Activated CD4-positive, alpha-beta T cell treated with anti-CD3 and anti-CD28 coated beads for 36 hours (primary cell): ENCODE measurements at regions not wholly inside any gene's neighbourhood (a gene's known extent, or its start where the extent isn't known, plus 50 kb on each side); places are given as distances from the start of the nearest gene placed in this dataset.
A peak's percentile ranks its signal among the peaks of the same experiment; 100 is the strongest.

Experiments
- ATAC-seq: fragments of 200-7000 bp; cut with Tn5 transposase; one replicate; pipeline ENCODE4 v1.10.0; 2021; ENCODE audit warnings: mild to moderate bottlenecking, moderate library complexity
- CTCF ChIA-PET: fragments of 350-600 bp; sonication (Branson Sonifier 250); formaldehyde crosslinking; loops from one replicate; lab custom pipeline; 2021; ENCODE audit warnings: antibody characterized with exemption; lab: Charles Lee
- POLR2A ChIA-PET: fragments of 350-600 bp; sonication (Branson Sonifier 250); formaldehyde crosslinking; loops from one replicate; lab custom pipeline; 2021; ENCODE audit warnings: antibody characterized with exemption, inconsistent platforms; lab: Charles Lee
- DNase-seq: peaks from one replicate; pipeline ENCODE4 v3.0.0-alpha.2; 2020
- H3K27ac Mint-ChIP-seq: one replicate; pipeline ENCODE4 v1.8.0; 2021; ENCODE audit warnings: mixed read lengths
- H3K27me3 Mint-ChIP-seq: one replicate; pipeline ENCODE4 v1.8.0; 2021; ENCODE audit warnings: mixed read lengths
- H3K36me3 Mint-ChIP-seq: one replicate; pipeline ENCODE4 v1.8.0; 2021; ENCODE audit warnings: low read depth, mixed read lengths
- H3K4me1 Mint-ChIP-seq: one replicate; pipeline ENCODE4 v1.8.0; 2021; ENCODE audit warnings: mixed read lengths
- H3K4me3 Mint-ChIP-seq: one replicate; pipeline ENCODE4 v1.8.0; 2021; ENCODE audit warnings: mild to moderate bottlenecking, moderate library complexity, mixed read lengths
- H3K9me3 Mint-ChIP-seq: one replicate; pipeline ENCODE4 v1.8.0; 2021; ENCODE audit warnings: low read depth, mixed read lengths
- intact Hi-C, 2 experiments: fragments of 100-400 bp; cut with DNase I in 1 of 2; cut with micrococcal nuclease in 1 of 2; formaldehyde crosslinking; loops; one replicate each; pipeline versions ENCODE4 v1.14.2 to v1.15.1; 2022 to 2024; cut with DNase I, micrococcal nuclease

DNA sequence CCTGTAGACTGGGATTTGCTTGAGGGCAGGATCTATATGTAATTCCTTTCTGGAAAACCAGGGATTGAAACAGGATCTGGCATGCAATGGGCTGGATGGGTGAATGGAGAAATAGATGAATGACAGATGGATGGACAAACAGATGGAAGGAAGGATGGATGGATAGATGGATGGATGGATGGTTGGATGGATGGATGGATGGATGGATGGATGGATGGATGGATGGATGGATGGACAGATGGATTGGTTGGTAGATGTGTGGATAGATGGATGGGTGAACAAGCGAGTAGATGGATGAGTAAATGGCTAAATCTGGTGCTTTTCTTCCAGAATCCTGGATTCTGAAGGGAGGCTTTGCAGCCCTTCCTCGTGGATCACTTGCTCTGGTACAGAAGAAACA lies 162.5 kb upstream of the SMIM23 start:
- Mint-ChIP-seq H3K27me3 (peaks cover 5% of the 10 kb centered on the region), H3K36me3 (no peaks in the 10 kb centered on the region), H3K4me3 (no peak overlapping the region), H3K27ac (no peak overlapping the region), H3K4me1 (no peaks in the 10 kb centered on the region), H3K9me3 (no peaks in the 10 kb centered on the region)
- POLR2A ChIA-PET: no interaction called here
- DNase-seq (no peak), ATAC-seq (no peak)
- intact Hi-C loops: no loop called here
- CTCF ChIA-PET: no interaction called here

- no peaks in the 10 kb centered on the region for H3K36me3 Mint-ChIP-seq
- DNase-seq (no peak), ATAC-seq (no peak)
- intact Hi-C loops: no loop called here
- H3K27ac Mint-ChIP-seq: no peak overlapping the region
- CTCF ChIA-PET: no interaction called here
- no peaks in the 10 kb centered on the region for H3K4me1 Mint-ChIP-seq
- POLR2A ChIA-PET: no interaction called here
- H3K27me3 Mint-ChIP-seq: peaks cover 10% of the 10 kb centered on the region
- H3K4me3 Mint-ChIP-seq: no peak overlapping the region
- no peaks in the 10 kb centered on the region for H3K9me3 Mint-ChIP-seq
Measured at GRCh38 chr5:171623551-171624097, 162.0 kb upstream of the SMIM23 start.

DNA sequence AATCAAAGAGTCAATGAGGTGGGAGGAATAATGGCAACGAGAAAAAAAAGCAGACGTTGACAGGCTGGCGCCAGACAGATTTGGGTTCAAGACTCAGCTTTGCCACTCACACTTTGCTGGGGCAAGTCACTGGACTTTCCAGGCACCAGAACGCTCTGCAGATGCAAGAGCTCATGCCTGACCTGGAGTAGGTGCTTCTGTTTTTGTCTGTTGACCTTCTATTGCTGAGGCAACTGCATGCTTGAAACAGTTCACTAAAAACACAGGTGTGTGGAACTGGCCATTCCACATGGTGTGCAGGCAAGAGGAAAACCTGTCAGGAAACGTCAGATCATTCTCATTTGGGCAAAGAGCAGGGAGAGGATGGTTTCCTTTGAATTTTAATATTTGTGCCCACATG lies 161.2 kb upstream of the SMIM23 start:
- H3K27ac Mint-ChIP-seq: no peak overlapping the region
- DNase-seq: no peak

GRCh38 chr5:171625646-171626045 lies 160.0 kb upstream of the SMIM23 start:
- ChIA-PET POLR2A (no interaction called here), CTCF (interaction anchor here (0.5 to 0.6 kb wide), 2 partner anchors 12 to 968 kb away, joined by 3 read pairs; no protein-coding TSS in a partner anchor)

More for the DNA sequence above, 161.2 kb upstream of the SMIM23 start:
- Mint-ChIP-seq H3K9me3 (no peaks in the 10 kb centered on the region), H3K36me3 (no peaks in the 10 kb centered on the region), H3K4me1 (no peaks in the 10 kb centered on the region), H3K4me3 (no peak overlapping the region), H3K27me3 (peaks cover 14% of the 10 kb centered on the region)
- no peak for ATAC-seq
- ChIA-PET POLR2A (no interaction called here), CTCF (no interaction called here)
- intact Hi-C loops: no loop called here

GRCh38 chr5:171627936-171628632 lies 157.5 kb upstream of the SMIM23 start:
- POLR2A ChIA-PET: interaction anchor here (0.5 kb wide), 1 partner anchor 161 kb away, joined by 3 read pairs; no protein-coding TSS in a partner anchor
- H3K36me3 Mint-ChIP-seq: no peaks in the 10 kb centered on the region
- no peaks in the 10 kb centered on the region for H3K4me1 Mint-ChIP-seq
- peaks cover 21% of the 10 kb centered on the region for H3K27me3 Mint-ChIP-seq
- H3K4me3 Mint-ChIP-seq: no peak overlapping the region
- intact Hi-C loops: no loop called here
- no peak for DNase-seq
- no peaks in the 10 kb centered on the region for H3K9me3 Mint-ChIP-seq
- no peak overlapping the region for H3K27ac Mint-ChIP-seq
- CTCF ChIA-PET: interaction anchor here (0.7 kb wide), 2 partner anchors 83 to 1715 kb away, joined by 3 read pairs; no protein-coding TSS in a partner anchor
- no peak for ATAC-seq

More at GRCh38 chr5:171625646-171626045, 160.0 kb upstream of the SMIM23 start:
- Mint-ChIP-seq H3K27ac (no peak overlapping the region), H3K4me1 (no peaks in the 10 kb centered on the region), H3K27me3 (peaks cover 15% of the 10 kb centered on the region), H3K36me3 (no peaks in the 10 kb centered on the region), H3K4me3 (no peak overlapping the region), H3K9me3 (no peaks in the 10 kb centered on the region)
- ATAC-seq (no peak), DNase-seq (no peak)
- intact Hi-C loops: no loop called here

GRCh38 chr5:171628633-171628974 lies 157.0 kb upstream of the SMIM23 start:
- POLR2A ChIA-PET: no interaction called here
- ATAC-seq: no peak

GRCh38 chr5:171629221-171629620 lies 156.4 kb upstream of the SMIM23 start:
- POLR2A ChIA-PET: no interaction called here
- ATAC-seq: no peak
- H3K9me3 Mint-ChIP-seq: no peaks in the 10 kb centered on the region
- no peaks in the 10 kb centered on the region for H3K36me3 Mint-ChIP-seq
- H3K27ac Mint-ChIP-seq: no peak overlapping the region
- H3K4me3 Mint-ChIP-seq: no peak overlapping the region
- DNase-seq: no peak
- intact Hi-C loops: loop anchor here in 1 of 2 experiments (1.0 kb wide), 1 partner anchor 278 kb away; no protein-coding TSS in a partner anchor
- CTCF ChIA-PET: interaction anchor here (0.6 to 1.2 kb wide), 3 partner anchors 24 to 378 kb away, joined by 3 to 4 read pairs (median 4); partner anchors contain the start of gene FBXW11
- H3K27me3 Mint-ChIP-seq: peaks cover 20% of the 10 kb centered on the region
- H3K4me1 Mint-ChIP-seq: no peaks in the 10 kb centered on the region

More at GRCh38 chr5:171628633-171628974, 157.0 kb upstream of the SMIM23 start:
- Mint-ChIP-seq H3K9me3 (no peaks in the 10 kb centered on the region), H3K27ac (no peak overlapping the region), H3K4me3 (no peak overlapping the region), H3K27me3 (peaks cover 20% of the 10 kb centered on the region), H3K36me3 (no peaks in the 10 kb centered on the region), H3K4me1 (no peaks in the 10 kb centered on the region)
- intact Hi-C loops: no loop called here
- no peak for DNase-seq
- CTCF ChIA-PET: interaction anchor here (0.7 kb wide), 2 partner anchors 84 to 1715 kb away, joined by 3 read pairs; no protein-coding TSS in a partner anchor

DNA sequence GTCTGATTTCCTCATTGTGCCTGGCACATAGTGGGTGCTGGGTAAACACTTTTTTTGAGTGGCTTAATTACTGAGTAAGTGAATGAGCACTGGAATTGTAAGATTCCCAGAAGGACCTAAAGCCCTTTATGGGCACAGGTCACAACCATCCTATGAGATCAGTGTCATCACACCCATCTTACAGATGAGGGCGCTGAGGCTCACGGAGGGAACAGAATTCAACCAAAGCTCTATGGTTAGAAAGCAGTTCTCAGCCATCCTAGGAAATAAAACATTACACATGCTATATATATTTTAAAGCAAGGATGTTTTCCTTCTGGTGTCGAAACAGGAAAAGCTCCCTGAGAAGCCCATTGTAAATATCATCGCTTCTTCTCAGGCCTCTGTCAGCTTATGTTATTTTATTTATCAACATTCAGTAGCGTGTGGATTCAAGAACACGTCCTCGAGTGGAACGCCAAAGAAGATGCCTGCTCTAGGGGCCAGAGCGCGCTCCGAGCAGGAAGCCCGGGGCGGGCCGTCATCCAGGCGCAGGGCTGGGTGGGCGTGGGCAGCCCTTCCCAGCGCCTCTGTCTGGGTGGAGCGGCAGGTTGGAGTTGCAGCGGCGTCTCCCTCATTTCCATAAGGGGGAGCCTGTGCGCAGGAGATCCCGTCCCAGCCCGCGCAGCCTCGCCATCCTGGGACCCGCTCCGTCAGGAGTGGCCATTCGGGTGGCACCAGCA lies 155.8 kb upstream of the SMIM23 start:
- peaks cover 20% of the 10 kb centered on the region for H3K27me3 Mint-ChIP-seq
- ChIA-PET POLR2A (no interaction called here), CTCF (interaction anchor here (0.6 to 1.2 kb wide), 4 partner anchors 11 to 377 kb away, joined by 3 to 4 read pairs (median 4); partner anchors contain the start of gene FBXW11)
- no peak overlapping the region for H3K27ac Mint-ChIP-seq
- H3K4me1 Mint-ChIP-seq: no peaks in the 10 kb centered on the region
- intact Hi-C loops: loop anchor here in 1 of 2 experiments (1.0 kb wide), 1 partner anchor 278 kb away; no protein-coding TSS in a partner anchor
- no peaks in the 10 kb centered on the region for H3K9me3 Mint-ChIP-seq
- H3K4me3 Mint-ChIP-seq: no peak overlapping the region
- DNase-seq (peak; percentile 32), ATAC-seq (no peak)
- H3K36me3 Mint-ChIP-seq: no peaks in the 10 kb centered on the region

- ChIA-PET CTCF (interaction anchor here (0.7 to 1.2 kb wide), 3 partner anchors 10 to 376 kb away, joined by 3 to 4 read pairs (median 3); partner anchors contain the start of gene FBXW11), POLR2A (no interaction called here)
- DNase-seq: no peak
- no peak overlapping the region for H3K4me3 Mint-ChIP-seq
- no peaks in the 10 kb centered on the region for H3K36me3 Mint-ChIP-seq
- ATAC-seq: no peak
- intact Hi-C loops: no loop called here
- peaks cover 20% of the 10 kb centered on the region for H3K27me3 Mint-ChIP-seq
- H3K9me3 Mint-ChIP-seq: no peaks in the 10 kb centered on the region
- H3K27ac Mint-ChIP-seq: no peak overlapping the region
- no peaks in the 10 kb centered on the region for H3K4me1 Mint-ChIP-seq
Measured at GRCh38 chr5:171630350-171631065, 155.1 kb upstream of the SMIM23 start.

- Mint-ChIP-seq H3K9me3 (no peaks in the 10 kb centered on the region), H3K36me3 (no peaks in the 10 kb centered on the region), H3K4me3 (no peak overlapping the region), H3K4me1 (no peaks in the 10 kb centered on the region), H3K27ac (no peak overlapping the region), H3K27me3 (peaks cover 24% of the 10 kb centered on the region)
- DNase-seq (no peak), ATAC-seq (no peak)
- intact Hi-C loops: no loop called here
- ChIA-PET POLR2A (no interaction called here), CTCF (interaction anchor here (1.6 kb wide), 1 partner anchor 16 kb away, joined by 4 read pairs; no protein-coding TSS in a partner anchor)
Measured at GRCh38 chr5:171632616-171633015, 153.0 kb upstream of the SMIM23 start.
